Activated CD8-positive, alpha-beta T cell treated with anti-CD3 and anti-CD28 coated beads for 36 hours (primary cell): ENCODE measurements at regions not wholly inside any gene's neighbourhood (a gene's known extent, or its start where the extent isn't known, plus 50 kb on each side); places are given as distances from the start of the nearest gene placed in this dataset.

ENCODE experiments used
- ATAC-seq: fragments of 200-7000 bp; cut with Tn5 transposase; one replicate; pipeline ENCODE4 v1.10.0; 2021; ENCODE audit warnings: mild to moderate bottlenecking, moderate library complexity
- CTCF ChIA-PET: fragments of 350-600 bp; sonication (Branson Sonifier 250); formaldehyde crosslinking; loops from one replicate; lab custom pipeline; 2021; ENCODE audit warnings: antibody characterized with exemption; lab: Charles Lee
- POLR2A ChIA-PET: fragments of 350-600 bp; sonication (Branson Sonifier 250); formaldehyde crosslinking; loops from one replicate; lab custom pipeline; 2021; ENCODE audit warnings: antibody characterized with exemption; lab: Charles Lee
- DNase-seq: peaks from one replicate; pipeline ENCODE4 v3.0.0-alpha.2; 2020
- H3K27ac Mint-ChIP-seq: one replicate; pipeline ENCODE4 v1.8.0; 2021; ENCODE audit warnings: mild to moderate bottlenecking, mixed read lengths
- H3K27me3 Mint-ChIP-seq: one replicate; pipeline ENCODE4 v1.8.0; 2021; ENCODE audit warnings: mixed read lengths
- H3K36me3 Mint-ChIP-seq: one replicate; pipeline ENCODE4 v1.8.0; 2021; ENCODE audit warnings: low read depth, mixed read lengths
- H3K4me1 Mint-ChIP-seq: one replicate; pipeline ENCODE4 v1.8.0; 2021; ENCODE audit warnings: low read depth, mixed read lengths
- H3K4me3 Mint-ChIP-seq: one replicate; pipeline ENCODE4 v1.8.0; 2021; ENCODE audit warnings: mild to moderate bottlenecking, moderate library complexity, mixed read lengths
- H3K9me3 Mint-ChIP-seq: one replicate; pipeline ENCODE4 v1.8.0; 2021; ENCODE audit warnings: mixed read lengths
- intact Hi-C: fragments of 100-400 bp; cut with micrococcal nuclease; formaldehyde crosslinking; loops from one replicate; pipeline ENCODE4 v1.10.0; 2022
- TF ChIP-seq, protein P1 (sequence below): fragments of 200-600 bp; IDR thresholded peaks from one replicate; pipeline ENCODE4 v1.8.0; 2022; ENCODE audit warnings: antibody characterized with exemption, mild to moderate bottlenecking

DNA sequence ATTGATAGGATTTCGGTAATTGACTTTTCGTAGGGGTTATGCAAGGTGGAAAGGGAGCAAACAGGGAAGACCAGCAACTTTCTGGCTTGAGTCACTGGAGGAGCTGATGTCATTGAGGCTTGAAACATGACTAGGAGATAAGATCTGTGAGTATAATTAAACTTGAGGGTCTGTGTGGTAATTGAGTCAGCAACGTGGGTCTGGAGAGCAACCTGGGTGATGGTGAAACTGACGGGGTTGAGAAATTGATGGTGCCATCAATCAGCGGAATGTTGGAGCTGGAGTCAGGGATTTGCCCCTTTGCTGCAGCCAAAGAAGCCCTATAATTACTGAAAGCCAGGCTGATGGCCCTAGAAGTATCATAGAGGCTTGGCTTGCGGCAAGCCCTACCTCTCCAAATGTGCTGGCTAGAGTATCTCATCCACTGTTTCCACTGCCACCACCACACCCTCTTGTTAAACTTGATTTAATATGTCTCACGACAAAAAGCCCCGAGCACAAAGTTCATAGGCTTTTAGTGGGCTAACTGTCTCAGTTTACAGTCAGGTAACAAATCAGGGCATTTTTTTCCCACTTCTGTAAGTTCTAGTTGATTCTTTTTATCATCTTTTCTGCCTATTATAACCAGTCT is 186.9 kb upstream of the ELAC2 start:
- POLR2A ChIA-PET, result no interaction called here
- Mint-ChIP-seq H3K27me3 (no peaks in the 10 kb centered on the region), H3K9me3 (no peaks in the 10 kb centered on the region), H3K4me1 (no peaks in the 10 kb centered on the region), H3K36me3 (no peaks in the 10 kb centered on the region), H3K27ac (no peak overlapping the region), H3K4me3 (no peak overlapping the region)
- no peak for DNase-seq
- CTCF ChIA-PET, result no interaction called here
- ATAC-seq, result no peak
- intact Hi-C loops, result no loop called here
- TF ChIP-seq, protein P1, sequence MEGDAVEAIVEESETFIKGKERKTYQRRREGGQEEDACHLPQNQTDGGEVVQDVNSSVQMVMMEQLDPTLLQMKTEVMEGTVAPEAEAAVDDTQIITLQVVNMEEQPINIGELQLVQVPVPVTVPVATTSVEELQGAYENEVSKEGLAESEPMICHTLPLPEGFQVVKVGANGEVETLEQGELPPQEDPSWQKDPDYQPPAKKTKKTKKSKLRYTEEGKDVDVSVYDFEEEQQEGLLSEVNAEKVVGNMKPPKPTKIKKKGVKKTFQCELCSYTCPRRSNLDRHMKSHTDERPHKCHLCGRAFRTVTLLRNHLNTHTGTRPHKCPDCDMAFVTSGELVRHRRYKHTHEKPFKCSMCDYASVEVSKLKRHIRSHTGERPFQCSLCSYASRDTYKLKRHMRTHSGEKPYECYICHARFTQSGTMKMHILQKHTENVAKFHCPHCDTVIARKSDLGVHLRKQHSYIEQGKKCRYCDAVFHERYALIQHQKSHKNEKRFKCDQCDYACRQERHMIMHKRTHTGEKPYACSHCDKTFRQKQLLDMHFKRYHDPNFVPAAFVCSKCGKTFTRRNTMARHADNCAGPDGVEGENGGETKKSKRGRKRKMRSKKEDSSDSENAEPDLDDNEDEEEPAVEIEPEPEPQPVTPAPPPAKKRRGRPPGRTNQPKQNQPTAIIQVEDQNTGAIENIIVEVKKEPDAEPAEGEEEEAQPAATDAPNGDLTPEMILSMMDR, result no peak

DNA sequence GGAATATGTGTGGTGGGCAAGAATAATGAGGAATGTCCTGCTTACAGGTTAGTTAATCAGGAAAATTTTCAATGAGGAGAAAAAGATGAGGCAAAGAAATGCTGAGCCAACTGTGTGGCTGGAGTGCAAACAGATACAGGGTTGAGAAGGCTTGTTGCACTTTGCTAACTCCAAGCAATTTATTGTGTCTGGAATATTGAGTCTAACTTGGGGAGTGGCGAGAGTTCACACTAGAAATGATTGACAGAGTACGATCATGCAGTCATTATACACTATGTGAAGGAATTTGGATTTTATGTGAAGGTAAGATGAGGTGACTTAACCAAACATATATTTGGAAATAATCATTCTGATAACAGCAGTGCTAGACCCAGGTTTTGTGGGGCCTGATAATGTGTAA is 185.0 kb upstream of the ELAC2 start:
- DNase-seq, result no peak
- POLR2A ChIA-PET, result interaction anchor here (0.7 kb wide), 1 partner anchor 503 kb away, joined by 4 read pairs; no protein-coding TSS in a partner anchor
- no peaks in the 10 kb centered on the region for H3K9me3 Mint-ChIP-seq
- CTCF ChIA-PET, result no interaction called here
- H3K4me3 Mint-ChIP-seq, result no peak overlapping the region
- H3K36me3 Mint-ChIP-seq, result no peaks in the 10 kb centered on the region
- TF ChIP-seq, protein P1, result no peak
- intact Hi-C loops, result no loop called here
- H3K27ac Mint-ChIP-seq, result no peak overlapping the region
- no peaks in the 10 kb centered on the region for H3K27me3 Mint-ChIP-seq
- ATAC-seq, result no peak
- no peaks in the 10 kb centered on the region for H3K4me1 Mint-ChIP-seq

- Mint-ChIP-seq H3K27me3 (no peaks in the 10 kb centered on the region), H3K36me3 (no peaks in the 10 kb centered on the region), H3K9me3 (peaks cover 2% of the 10 kb centered on the region), H3K27ac (no peak overlapping the region), H3K4me1 (no peaks in the 10 kb centered on the region), H3K4me3 (no peak overlapping the region)
- DNase-seq (no peak), ATAC-seq (no peak)
- intact Hi-C loops, result no loop called here
- CTCF ChIA-PET, result no interaction called here
- POLR2A ChIA-PET, result no interaction called here
- TF ChIP-seq, protein P1, result no peak
These were observed 182.8 kb upstream of the ELAC2 start for GRCh38 chr17:13200671-13201070.

DNA sequence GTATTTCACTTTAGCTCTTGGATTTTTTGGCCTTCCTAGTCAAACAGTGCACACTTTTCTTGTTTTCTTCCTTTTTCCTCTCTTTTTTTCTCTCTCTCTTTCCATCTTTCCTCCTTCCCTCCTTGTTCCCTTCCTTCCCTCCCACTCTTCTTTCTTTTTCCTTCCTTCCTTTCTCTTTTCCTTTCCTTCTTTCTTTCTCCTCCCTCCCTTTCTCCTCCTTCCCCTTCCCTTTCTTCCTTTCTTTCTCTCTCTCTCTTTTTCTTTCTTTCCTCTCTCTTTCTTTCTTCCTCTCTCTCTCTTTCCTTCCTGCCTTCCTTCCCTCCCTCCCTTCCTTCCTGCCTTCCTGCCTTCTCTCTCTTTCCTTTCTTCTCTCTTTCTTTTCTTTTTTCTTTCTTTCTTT is 181.6 kb upstream of the ELAC2 start:
- Mint-ChIP-seq H3K4me1 (no peaks in the 10 kb centered on the region), H3K9me3 (peaks cover 2% of the 10 kb centered on the region), H3K4me3 (no peak overlapping the region), H3K27me3 (no peaks in the 10 kb centered on the region), H3K27ac (no peak overlapping the region), H3K36me3 (no peaks in the 10 kb centered on the region)
- intact Hi-C loops, result no loop called here
- ATAC-seq (no peak), DNase-seq (no peak)
- ChIA-PET CTCF (no interaction called here), POLR2A (no interaction called here)
- TF ChIP-seq, protein P1, result no peak

GRCh38 chr17:13197586-13197985 is 179.8 kb upstream of the ELAC2 start:
- intact Hi-C loops, result no loop called here
- TF ChIP-seq, protein P1, result no peak
- no peaks in the 10 kb centered on the region for H3K27me3 Mint-ChIP-seq

More at GRCh38 chr17:13197586-13197985, 179.8 kb upstream of the ELAC2 start:
- H3K9me3 Mint-ChIP-seq, result peaks cover 2% of the 10 kb centered on the region
- no peak overlapping the region for H3K27ac Mint-ChIP-seq
- ATAC-seq (no peak), DNase-seq (no peak)
- H3K4me1 Mint-ChIP-seq, result no peaks in the 10 kb centered on the region
- no peak overlapping the region for H3K4me3 Mint-ChIP-seq
- H3K36me3 Mint-ChIP-seq, result no peaks in the 10 kb centered on the region
- ChIA-PET CTCF (no interaction called here), POLR2A (no interaction called here)
